NCI-H446 treated with DMSO at 0.1 percent for 48 hours (cell line): ENCODE measurements at regions not wholly inside any gene's neighbourhood (a gene's known extent, or its start where the extent isn't known, plus 50 kb on each side); places are given as distances from the start of the nearest gene placed in this dataset.

ENCODE experiments used
- DNase-seq: peaks from one replicate; lab custom pipeline; 2025; lab: John Stamatoyannopoulos, UW

DNA sequence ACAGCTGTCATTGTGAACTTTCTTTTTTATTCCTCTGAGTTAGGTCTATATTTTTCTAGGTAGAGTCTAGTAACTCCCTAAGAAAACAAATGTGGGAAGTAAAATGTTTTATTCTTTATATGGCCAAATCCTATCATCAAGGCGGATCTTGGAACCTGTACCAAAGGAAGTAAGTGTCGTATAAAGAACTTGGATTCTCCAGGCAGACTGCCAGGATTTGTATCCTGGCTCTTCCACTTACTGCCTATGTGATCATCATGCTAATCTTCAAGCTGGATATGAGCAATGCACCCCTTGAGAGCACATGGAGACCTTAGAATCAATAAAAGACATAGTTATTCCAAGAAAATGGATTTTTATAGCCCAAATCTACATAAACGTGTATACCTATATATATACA, 286.5 kb downstream of the PCDH17 start:
- DNase-seq, result peak; percentile 13

DNA sequence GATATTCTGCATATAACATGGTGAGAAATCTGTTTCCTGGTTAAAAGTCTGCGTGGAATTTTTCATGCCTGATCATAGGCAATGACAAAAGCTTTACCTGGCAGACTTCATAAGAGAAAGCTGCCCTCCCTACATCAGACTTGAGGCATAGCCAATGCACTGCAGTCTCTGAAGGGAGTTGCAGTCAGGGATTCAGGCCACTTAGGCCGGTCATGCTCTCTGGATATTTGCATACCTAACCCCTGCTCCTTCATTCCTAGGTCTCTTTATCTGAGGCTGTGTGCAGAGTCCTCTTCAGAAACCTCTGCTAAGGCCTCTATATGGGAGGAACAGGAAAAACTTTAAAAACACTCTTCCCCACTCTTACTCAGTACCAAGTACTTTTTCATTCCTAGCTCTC, 287.4 kb downstream of the PCDH17 start:
- no peak for DNase-seq

DNA sequence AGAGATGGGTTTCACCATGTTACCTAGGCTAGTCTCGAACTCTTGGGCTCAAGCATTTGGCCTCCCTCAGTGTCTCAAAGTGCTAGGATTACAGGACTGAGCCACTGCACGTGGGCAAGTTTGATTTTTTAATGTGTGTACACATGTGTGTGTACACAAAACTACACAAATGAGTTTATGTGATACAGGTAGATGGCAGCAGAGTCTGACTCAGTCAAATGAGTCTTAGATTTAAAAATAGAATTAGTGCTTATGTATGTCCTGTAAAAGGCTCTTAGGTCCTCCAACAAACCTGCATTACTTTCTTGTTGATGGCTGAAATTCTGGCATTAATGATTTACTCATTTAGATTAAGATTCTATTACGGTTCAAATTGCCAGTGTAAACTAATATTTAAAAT, 293.7 kb downstream of the PCDH17 start:
- no peak for DNase-seq

DNA sequence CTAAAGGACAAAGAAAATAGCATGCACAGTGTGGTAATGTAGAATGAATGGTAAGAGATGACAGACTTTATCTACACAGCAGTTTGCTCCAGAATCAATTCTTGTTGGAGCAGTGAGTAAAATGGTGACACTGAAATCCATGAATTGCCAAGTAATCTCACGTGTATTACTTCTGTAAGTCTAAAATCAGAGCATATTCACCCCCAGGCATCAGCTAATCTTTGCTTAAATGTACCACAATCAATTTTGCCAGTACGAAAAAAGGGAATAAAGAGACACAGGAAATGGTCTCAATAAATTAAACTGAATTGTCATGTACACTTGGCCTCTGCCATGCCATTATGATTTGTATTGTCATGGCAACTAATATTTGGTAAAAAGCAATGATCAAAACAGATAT, 294.2 kb downstream of the PCDH17 start:
- no peak for DNase-seq

DNA sequence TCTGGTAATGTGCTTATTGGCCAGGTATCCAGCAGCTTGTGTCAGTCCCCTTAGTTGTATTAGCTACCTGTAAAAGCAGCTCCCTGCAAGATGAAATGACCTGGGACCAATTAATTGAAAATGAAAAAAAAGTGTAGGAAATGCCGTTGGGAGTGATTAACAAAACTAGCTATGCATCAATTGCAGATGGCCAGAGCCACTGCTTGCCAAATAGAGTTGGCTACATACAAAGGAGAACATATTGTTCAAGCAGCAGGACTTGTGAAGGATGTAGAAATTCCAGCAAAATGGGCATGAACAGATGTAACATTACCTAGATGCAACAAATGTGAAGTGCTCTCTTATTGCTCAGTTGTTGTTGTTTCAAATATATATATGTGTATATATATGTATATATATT, 300.5 kb downstream of the PCDH17 start:
- DNase-seq, result peak; percentile 59

DNA sequence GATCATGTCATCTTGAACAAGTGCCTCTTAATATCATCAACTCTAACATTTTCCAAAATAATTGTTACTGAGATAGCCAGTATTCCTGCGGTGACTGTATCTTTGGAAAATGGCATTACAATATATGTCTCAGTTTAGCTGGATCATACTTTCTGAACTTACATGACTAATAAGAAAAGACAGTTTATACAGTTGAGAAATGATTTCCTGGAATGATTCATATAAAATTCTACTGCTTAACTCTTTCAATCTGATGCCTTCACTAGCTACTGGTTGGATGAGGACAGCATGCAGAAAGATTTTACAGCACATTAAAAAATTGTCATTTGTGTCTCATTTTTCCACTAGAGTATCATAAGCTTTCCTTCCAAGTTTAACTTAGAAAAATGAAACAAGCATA, 302.1 kb downstream of the PCDH17 start:
- DNase-seq, result no peak

DNA sequence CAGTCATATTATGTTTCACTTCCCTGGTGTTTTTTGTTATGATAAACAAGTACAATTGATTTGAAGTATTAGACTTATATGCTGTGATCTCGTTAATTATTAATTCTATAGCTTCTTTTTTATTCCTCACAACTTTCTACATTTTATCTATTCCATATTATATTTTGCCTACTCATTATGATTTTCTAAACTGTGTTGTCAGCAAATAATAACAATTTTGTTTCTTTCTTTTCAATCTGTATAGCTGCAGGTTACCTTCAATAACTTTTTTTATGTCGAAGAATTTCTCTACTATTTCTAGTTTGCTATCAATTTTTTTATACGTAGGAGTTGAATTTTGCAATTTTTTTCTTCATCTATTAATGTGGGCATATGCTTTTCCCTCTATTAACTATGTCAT, 304.4 kb downstream of the PCDH17 start:
- no peak for DNase-seq

DNA sequence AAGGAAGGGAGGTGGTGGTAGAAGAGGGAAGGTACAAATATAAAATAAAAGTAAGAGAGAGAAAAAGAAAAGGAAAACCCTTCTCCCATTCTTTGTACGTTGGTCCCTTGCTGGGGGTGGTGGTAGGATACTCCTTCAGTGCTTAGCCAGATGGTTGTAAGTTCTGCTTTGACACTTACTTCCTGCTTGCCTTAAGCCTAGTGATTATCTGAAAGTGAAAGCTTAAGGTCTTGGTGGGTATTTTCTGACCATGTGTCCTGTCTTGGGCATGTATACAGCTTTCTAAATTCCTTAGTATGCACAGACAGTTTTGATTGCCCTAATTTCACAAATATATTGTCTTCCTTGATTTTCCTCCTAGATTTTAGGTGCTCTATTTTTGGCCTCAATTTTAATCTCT, 314.8 kb downstream of the PCDH17 start:
- no peak for DNase-seq

DNA sequence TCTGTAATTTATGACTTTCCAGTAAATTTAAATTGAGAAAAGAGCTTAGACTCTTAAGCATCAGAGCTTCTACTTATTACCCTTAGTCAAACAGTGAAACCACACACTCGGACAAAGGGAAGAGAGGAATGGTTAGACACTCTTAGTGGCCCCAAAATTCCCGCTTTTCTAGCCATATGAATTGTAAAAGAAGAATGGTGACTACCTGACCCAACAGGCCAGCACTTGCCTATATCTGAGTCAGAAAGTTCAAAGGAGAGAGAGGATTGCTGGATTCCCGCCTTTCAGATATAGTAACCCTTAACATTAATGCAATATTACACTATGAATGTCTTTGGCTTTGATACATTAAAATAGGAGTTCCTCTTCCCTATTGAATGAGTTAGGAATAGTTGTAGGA, 317.3 kb downstream of the PCDH17 start:
- no peak for DNase-seq

DNA sequence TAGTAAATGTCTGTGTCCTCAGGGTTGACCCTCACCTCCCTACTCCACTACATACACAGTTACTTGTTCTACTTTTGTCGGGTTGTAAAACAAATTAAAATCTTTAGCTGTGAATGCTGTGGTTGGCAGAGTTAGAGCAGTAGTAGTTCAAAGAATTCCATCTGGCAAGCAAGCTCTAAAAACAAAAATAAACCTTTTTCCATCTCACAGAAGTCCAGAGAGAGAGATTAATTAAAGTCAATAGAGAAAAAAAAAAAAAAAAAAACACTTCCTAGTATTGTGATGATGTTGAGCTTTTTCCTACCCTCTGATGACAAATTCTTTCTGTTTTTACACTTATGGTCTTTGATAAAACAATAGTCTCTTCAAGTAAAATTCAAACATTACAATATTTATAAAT, 338.4 kb downstream of the PCDH17 start:
- no peak for DNase-seq

DNA sequence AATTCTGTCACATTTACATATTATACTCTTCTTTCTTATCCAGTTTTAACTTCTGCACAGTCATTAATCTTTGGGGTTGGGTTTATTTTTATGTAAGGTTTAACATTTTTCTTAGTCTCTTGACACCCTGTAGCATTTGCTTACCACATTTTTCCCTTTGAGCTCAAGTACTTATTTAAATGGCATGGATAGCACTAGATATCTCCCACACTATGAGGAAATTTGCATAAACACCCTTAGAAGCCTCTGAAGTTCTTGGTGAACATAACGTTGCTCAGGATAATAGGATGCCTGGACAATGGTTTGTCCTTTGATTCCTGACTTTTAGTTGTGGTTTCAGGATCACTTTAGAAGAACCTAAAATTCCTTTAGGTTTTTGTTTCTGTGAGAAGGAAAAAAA, 338.9 kb downstream of the PCDH17 start:
- no peak for DNase-seq

DNA sequence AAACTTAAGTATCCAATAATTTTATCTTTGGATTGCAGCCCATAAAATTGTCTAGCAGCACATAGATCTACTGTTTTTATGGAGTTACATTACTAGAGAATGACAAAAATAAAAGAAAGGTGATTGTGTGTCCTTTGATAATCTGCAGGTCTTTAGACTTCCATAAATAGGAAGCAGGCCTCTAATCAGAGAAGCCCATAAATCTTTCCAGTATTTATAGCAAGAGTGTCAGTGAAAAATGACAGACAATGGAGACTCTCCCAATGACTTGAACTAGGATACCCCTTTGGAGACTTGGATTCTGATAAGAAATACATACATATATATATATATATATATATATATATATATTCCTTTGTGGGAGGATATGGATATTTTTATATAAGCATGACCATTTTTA, 351.2 kb downstream of the PCDH17 start:
- DNase-seq, result no peak

DNA sequence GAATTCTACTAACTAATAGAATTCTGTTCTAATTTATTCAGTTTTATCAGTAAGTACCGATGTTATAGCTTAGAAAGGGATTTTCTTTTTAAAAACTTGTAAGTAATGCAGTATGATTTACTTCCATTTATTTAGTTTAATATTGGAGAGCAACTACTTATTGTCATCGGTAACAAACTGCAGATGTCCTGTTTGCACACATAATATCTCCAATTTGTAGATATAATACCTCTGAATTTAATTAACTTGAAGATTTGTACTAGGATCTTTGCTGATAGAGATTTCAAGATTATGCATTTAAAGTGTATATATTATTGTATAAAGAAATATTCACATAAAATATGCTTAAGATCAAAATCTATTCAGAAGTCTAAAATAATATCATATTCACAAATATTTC, 356.7 kb downstream of the PCDH17 start:
- DNase-seq, result no peak

DNA sequence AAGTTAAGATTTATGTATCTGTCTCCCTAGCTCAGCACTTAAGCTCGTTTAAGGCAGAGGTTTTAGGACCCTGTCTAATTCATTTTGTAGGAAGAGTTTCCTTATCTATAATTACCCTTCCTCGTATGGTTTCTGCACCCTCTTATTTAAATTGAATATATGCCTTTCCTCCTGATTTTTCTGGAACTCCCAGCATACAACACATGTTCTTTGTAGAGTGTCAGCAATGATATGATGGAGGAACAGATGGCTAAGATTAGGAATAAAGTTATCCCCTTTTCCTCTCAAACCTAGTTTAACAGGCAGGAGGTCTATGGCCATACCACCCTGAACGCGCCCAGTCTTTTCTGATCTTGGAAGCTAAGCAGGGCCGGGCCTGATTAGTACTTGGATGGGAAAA, 359.5 kb downstream of the PCDH17 start:
- DNase-seq, result no peak

DNA sequence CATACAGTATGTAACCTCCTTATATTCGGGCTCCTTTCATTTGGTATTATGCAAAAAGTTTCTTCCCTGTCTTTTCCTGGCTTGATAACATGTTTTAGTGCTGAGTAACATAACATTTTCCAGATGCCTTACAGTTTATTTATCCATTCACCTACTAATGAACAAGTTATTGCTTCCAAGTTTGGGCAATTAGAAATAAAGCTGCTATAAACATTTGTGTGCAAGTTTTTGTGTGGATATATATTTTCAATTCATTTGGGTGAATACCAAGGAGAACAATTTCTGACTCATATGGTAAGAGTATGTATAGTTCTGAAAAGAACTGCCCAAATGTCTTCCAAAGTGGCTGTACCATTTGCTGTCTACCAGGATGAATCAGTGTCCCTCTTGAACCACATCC, 360.9 kb downstream of the PCDH17 start:
- no peak for DNase-seq

DNA sequence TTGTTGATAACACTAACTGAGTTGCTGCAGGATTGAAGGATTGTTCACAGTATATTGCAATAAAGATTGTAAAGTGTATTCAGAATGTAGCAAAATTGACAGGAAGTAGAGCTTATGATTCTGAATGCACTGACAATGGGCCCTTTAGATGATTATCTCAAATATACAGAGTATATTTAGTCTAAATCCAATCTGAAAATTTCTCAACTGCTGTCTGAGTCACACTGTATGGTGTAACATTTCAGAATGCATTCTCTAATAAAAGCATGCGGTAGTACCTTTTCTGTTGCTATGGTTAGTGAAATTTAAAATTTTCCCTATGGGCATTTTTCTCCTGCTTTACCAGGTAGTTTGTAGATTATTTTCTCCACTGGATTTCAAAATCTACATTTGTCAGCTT, 365.2 kb downstream of the PCDH17 start:
- DNase-seq, result no peak

DNA sequence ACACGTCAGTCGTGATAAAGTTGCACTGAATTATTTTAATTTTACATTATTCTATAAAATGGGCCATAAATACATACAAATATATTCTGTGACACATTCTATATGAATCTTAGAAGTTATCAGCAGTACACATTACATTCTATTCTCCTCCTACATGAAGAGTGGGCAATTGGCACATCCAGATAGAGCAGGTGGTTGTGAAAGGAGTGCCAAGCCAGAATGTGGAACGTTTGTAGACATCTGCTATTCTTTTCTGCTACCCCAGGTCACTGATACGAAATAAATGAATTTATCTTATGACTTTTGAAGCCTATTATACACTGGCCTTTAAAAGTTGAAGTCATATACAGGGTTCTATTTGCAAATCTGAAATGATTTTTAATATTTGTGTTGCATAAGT, 373.2 kb downstream of the PCDH17 start:
- no peak for DNase-seq

DNA sequence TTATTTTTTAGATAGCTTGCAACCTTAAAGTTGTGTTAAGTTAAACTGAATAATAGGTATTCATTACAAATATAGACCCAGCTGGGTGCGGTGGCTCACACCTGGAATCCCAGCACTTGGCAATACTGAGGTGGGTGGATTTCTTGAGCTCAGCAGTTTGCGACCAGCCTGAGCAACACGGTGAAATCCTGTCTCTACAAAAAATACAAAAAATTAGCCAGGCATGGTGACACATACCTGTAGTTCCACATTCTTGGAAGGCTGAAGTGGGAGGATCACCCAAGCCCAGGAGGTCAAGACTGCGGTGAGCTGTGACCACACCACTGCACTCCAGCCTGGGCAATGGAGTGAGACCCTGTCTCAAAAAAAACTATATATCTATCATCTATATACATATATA, 386.5 kb downstream of the PCDH17 start:
- DNase-seq, result no peak

DNA sequence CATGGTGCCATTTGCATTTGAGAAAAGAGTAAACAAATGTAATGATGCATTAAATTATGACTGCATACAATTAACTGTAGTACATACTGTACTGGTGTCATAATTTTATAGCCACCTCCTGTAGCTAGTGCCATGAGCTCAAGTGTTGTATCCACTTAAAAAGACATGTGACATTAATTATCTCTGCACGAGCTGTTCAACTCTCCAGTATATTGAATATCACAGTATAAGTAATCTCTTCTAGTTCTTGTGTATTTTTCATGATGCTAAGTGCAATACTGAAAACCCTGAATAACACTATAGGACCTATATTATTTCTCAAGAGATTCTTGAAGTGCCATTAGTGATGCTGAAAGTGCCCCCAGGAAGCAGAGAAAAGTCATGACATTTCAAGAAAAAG, 387.3 kb downstream of the PCDH17 start:
- peak; percentile 6 for DNase-seq

DNA sequence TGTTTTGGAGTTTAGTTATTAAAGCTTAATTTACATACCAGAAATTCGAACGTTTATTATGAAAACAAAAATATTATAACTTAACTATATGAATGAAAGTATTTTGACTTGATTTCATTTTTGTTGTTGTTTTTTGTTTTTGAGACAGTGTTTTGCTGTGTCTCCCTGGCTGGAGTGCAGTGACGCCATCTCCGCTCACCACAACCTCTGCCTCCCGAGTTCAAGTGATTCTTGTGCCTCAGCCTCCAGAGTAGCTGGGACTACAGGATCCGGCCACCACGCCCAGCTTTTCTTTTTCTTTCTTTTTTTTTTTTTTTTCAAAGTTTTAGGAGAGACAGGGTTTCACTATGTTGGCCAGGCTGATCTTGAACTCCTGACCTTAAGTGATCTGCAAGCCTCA, 392.6 kb downstream of the PCDH17 start:
- DNase-seq, result no peak

DNA sequence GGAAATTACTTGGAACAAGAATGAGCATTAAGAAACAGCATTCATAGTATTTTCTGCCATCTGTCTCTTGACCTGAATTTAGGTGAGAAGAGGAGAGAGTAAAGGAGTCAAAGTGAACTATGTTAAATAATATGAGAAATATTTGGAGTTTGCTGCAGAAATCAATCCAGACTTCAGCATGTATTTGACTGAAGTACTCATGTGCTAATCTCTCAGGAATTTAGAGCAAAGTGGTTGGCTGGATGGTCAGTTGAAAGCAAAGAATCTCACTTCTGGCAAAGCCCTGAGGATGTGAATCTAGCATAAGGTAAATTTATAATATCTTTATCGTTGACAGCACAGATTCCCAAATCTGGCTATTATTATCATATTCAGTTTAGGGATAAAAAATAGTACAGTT, 394.3 kb downstream of the PCDH17 start:
- DNase-seq, result no peak

DNA sequence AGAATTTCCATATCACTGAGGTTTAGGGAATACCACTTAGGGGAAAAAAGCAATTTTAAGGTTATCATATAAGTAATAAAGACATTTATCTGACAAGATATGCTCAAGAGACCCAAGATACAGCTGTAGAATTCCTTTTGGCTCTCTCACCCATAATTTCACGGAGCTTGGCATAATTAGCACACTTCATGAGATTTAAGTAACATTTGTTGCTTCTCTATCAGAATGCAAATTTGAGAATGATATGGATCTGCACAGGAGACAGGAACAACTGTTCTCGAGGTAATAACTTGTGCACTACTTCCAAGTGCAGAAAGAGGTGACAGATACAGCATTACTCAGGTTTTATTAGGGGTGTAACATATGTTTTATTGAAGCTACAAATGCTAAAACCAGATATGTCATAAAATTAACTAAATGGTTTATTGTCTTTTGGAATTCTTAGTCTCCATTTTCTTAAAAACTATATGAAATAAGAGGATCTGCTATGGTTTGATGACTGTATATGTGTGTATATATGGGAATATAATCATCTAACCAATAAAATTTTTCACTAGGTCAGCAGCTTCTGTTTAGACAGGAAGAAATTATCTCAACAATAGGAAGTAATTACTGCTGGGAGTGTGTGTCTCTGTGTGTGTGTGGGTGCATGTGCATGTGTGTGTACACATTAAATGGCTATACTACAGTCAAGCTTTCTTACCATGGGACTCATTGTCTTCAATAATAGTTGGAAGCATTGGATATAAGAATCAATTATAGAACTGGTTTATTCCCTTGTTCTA, 401.3 kb downstream of the PCDH17 start:
- DNase-seq, result no peak

DNA sequence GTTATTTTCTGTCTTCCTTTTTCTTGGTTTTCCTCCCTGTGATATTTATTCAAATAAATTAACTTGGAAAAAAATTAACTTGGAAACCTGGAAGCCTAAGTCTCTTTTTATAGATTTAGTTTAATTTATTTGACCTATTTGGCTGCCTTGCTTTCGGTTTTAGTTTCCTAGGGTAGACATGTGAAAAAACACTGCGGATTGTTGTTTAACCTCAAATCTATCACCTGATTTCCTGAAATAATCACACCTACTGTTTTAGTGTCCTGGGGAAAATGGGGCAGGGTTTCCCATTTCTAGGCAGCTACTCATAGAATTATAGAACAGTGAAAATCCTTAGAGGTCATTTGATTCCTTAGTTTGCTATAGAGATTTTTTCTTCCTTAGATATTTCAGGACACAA, 412.4 kb downstream of the PCDH17 start:
- no peak for DNase-seq

DNA sequence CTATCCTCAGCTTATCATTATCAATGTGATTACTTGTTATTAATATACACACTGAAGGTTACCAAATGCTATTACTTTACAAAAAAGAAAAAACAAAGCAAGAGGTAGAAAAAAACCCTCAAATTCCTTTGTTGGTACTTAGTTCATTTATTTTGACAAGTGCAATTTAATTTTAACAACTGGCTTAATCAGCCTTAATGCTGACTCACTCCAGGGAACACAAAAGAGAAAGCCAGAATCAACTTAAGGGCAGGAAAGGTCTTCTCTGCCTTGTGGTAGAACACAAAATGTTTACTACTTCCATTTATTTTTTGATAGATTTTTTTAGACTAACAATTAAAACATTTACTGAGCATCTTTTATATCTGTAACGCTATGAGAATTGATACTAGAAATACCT, 417.1 kb downstream of the PCDH17 start:
- DNase-seq, result no peak

DNA sequence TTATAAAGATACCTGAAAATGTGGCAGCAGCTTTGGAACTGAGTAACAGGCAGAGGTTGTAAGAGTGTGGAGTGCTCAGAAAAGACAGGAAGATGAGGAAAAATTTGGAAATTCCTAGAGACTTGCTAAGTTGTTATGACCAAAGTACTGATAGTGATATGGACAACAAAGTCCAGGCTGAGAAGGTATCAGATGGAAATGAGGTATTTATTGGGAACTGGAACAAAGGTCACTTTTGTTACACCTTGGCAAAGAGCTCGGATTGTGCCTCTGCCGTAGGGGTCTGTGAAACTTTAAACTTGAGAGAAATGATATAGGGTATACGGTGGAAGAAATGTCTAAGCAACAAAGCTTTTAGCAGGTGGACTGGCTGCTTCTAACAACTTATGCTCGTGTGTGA, 419.9 kb downstream of the PCDH17 start:
- DNase-seq, result no peak
